ENCODE measurements at regions not wholly inside any gene's neighbourhood (a gene's known extent, or its start where the extent isn't known, plus 50 kb on each side); places are given as distances from the start of the nearest gene placed in this dataset.

GRCh38 chr21:31459457-31459856 lies 115.4 kb upstream of the TIAM1 start:
- H3K27ac ChIP-seq = no peak overlapping the region
- H3K4me1 ChIP-seq = no peaks in the 10 kb centered on the region
- no peaks in the 10 kb centered on the region for H3K27me3 ChIP-seq
- TF ChIP-seq, protein P1, sequence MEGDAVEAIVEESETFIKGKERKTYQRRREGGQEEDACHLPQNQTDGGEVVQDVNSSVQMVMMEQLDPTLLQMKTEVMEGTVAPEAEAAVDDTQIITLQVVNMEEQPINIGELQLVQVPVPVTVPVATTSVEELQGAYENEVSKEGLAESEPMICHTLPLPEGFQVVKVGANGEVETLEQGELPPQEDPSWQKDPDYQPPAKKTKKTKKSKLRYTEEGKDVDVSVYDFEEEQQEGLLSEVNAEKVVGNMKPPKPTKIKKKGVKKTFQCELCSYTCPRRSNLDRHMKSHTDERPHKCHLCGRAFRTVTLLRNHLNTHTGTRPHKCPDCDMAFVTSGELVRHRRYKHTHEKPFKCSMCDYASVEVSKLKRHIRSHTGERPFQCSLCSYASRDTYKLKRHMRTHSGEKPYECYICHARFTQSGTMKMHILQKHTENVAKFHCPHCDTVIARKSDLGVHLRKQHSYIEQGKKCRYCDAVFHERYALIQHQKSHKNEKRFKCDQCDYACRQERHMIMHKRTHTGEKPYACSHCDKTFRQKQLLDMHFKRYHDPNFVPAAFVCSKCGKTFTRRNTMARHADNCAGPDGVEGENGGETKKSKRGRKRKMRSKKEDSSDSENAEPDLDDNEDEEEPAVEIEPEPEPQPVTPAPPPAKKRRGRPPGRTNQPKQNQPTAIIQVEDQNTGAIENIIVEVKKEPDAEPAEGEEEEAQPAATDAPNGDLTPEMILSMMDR (IDR thresholded peaks at IDR 0.05) = no peak
- H3K36me3 ChIP-seq = no peaks in the 10 kb centered on the region
- no peak for DNase-seq (ENCODE audit: low spot score)
- H3K9me3 ChIP-seq = no peaks in the 10 kb centered on the region
- no peak overlapping the region for H3K4me3 ChIP-seq

DNA sequence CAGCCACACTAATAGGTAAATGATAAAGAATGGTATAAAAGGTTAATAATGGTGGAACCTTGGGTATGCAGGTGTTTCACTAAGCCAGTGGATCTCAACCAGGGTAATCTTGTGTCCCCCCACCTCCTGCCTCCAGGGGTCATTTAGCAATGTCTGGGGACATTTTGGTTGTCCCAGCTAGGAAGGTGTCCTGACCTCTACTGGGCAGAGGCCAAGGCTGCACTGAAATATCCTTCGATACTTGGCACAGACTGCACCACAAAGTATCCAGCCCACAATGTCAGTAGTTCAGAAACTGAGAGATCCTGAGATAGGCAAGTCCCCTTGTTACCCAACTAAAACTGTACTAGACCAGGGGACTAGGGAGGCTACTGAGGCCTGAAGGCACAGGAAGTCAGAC lies 113.6 kb upstream of the TIAM1 start:
- Histone ChIP-seq H3K4me3 (no peak overlapping the region), H3K9me3 (no peaks in the 10 kb centered on the region), H3K27ac (no peak overlapping the region), H3K36me3 (no peaks in the 10 kb centered on the region), H3K27me3 (no peaks in the 10 kb centered on the region), H3K4me1 (no peaks in the 10 kb centered on the region)
- DNase-seq (ENCODE audit: low spot score) = no peak
- TF ChIP-seq, protein P1 (IDR thresholded peaks at IDR 0.05) = no peak

GRCh38 chr21:31456201-31456600 lies 112.1 kb upstream of the TIAM1 start:
- no peak overlapping the region for H3K4me3 ChIP-seq
- no peaks in the 10 kb centered on the region for H3K4me1 ChIP-seq
- no peaks in the 10 kb centered on the region for H3K27me3 ChIP-seq
- DNase-seq (ENCODE audit: low spot score) = no peak
- no peaks in the 10 kb centered on the region for H3K9me3 ChIP-seq
- no peak overlapping the region for H3K27ac ChIP-seq
- TF ChIP-seq, protein P1 (IDR thresholded peaks at IDR 0.05) = no peak
- no peaks in the 10 kb centered on the region for H3K36me3 ChIP-seq

GRCh38 chr21:31455506-31455905 lies 111.4 kb upstream of the TIAM1 start:
- H3K27me3 ChIP-seq = no peaks in the 10 kb centered on the region
- no peak overlapping the region for H3K4me3 ChIP-seq
- no peak for DNase-seq (ENCODE audit: low spot score)
- TF ChIP-seq, protein P1 (IDR thresholded peaks at IDR 0.05) = no peak
- H3K36me3 ChIP-seq = no peaks in the 10 kb centered on the region
- no peaks in the 10 kb centered on the region for H3K4me1 ChIP-seq
- no peaks in the 10 kb centered on the region for H3K9me3 ChIP-seq
- no peak overlapping the region for H3K27ac ChIP-seq

GRCh38 chr21:31450980-31451379 lies 106.9 kb upstream of the TIAM1 start:
- no peak for DNase-seq (ENCODE audit: low spot score)

More at GRCh38 chr21:31450980-31451379, 106.9 kb upstream of the TIAM1 start:
- Histone ChIP-seq H3K4me3 (no peak overlapping the region), H3K4me1 (no peaks in the 10 kb centered on the region), H3K9me3 (no peaks in the 10 kb centered on the region), H3K27ac (no peak overlapping the region), H3K27me3 (no peaks in the 10 kb centered on the region), H3K36me3 (no peaks in the 10 kb centered on the region)
- TF ChIP-seq, protein P1 (IDR thresholded peaks at IDR 0.05) = no peak

All from right atrium auricular region (tissue), 2 donors.